Parathyroid adenoma (tissue), 2 donors: ENCODE measurements at regions not wholly inside any gene's neighbourhood (a gene's known extent, or its start where the extent isn't known, plus 50 kb on each side); places are given as distances from the start of the nearest gene placed in this dataset.

ENCODE experiments used
- H2AFZ ChIP-seq: fragments of 300-600 bp; sonication (generic); one replicate; pipeline ENCODE4 v1.7.0; 2017; ENCODE audit warnings: antibody characterized with exemption, mild to moderate bottlenecking
- H3K27ac ChIP-seq: fragments of 300-600 bp; sonication (generic); one replicate; pipeline ENCODE4 v1.7.0; 2017
- H3K27me3 ChIP-seq: fragments of 300-600 bp; sonication (generic); one replicate; pipeline ENCODE4 v1.7.0; 2017; ENCODE audit warnings: low read length; ENCODE audit not compliant: control insufficient read depth, insufficient read depth
- H3K36me3 ChIP-seq: fragments of 300-600 bp; sonication (generic); one replicate; pipeline ENCODE4 v1.7.0; 2017; ENCODE audit warnings: low read length; ENCODE audit not compliant: control insufficient read depth, insufficient read depth
- H3K4me1 ChIP-seq: fragments of 300-600 bp; sonication (generic); one replicate; pipeline ENCODE4 v1.7.0; 2017; ENCODE audit warnings: control low read depth
- H3K4me2 ChIP-seq: fragments of 300-600 bp; sonication (generic); one replicate; pipeline ENCODE4 v1.7.0; 2017; ENCODE audit warnings: low read length
- H3K4me3 ChIP-seq: fragments of 300-600 bp; sonication (generic); one replicate; pipeline ENCODE4 v1.7.0; 2017; ENCODE audit warnings: low read depth, low read length
- H3K79me2 ChIP-seq: fragments of 300-600 bp; sonication (generic); one replicate; pipeline ENCODE4 v1.7.0; 2017; ENCODE audit warnings: control low read depth
- H3K9ac ChIP-seq: fragments of 300-600 bp; sonication (generic); one replicate; pipeline ENCODE4 v1.7.0; 2017; ENCODE audit warnings: mild to moderate bottlenecking
- H3K9me3 ChIP-seq: fragments of 300-600 bp; sonication (generic); one replicate; pipeline ENCODE4 v1.7.0; 2017; ENCODE audit warnings: low read length; ENCODE audit not compliant: control insufficient read depth
- CTCF ChIP-seq: fragments of 300-600 bp; sonication (generic); IDR thresholded peaks from one replicate; pipeline ENCODE4 v1.7.0; 2017; ENCODE audit warnings: antibody characterized with exemption, mild to moderate bottlenecking
- donor health status: primary hyperparathyroidism.

GRCh38 chr7:85851571-85852193 is 664.8 kb upstream of the SEMA3D start:
- Histone ChIP-seq H3K9ac (no peak overlapping the region), H2AFZ (no peak overlapping the region), H3K27me3 (no peaks in the 10 kb centered on the region), H3K79me2 (no peaks in the 10 kb centered on the region), H3K4me3 (no peak overlapping the region), H3K4me1 (no peaks in the 10 kb centered on the region), H3K27ac (no peak overlapping the region), H3K36me3 (no peaks in the 10 kb centered on the region), H3K4me2 (no peak overlapping the region), H3K9me3 (no peaks in the 10 kb centered on the region)
- TF ChIP-seq CTCF = no peak

- Histone ChIP-seq H3K27me3 (no peaks in the 10 kb centered on the region), H3K79me2 (no peaks in the 10 kb centered on the region), H3K27ac (no peak overlapping the region), H3K9ac (no peak overlapping the region), H3K4me3 (no peak overlapping the region), H3K4me1 (no peaks in the 10 kb centered on the region), H2AFZ (no peak overlapping the region), H3K36me3 (no peaks in the 10 kb centered on the region), H3K9me3 (no peaks in the 10 kb centered on the region), H3K4me2 (no peak overlapping the region)
- TF ChIP-seq CTCF = no peak
Measured at GRCh38 chr7:85850381-85850780, 663.5 kb upstream of the SEMA3D start.

- Histone ChIP-seq H2AFZ (no peak overlapping the region), H3K27me3 (no peaks in the 10 kb centered on the region), H3K4me2 (no peak overlapping the region), H3K79me2 (no peaks in the 10 kb centered on the region), H3K27ac (no peak overlapping the region), H3K4me1 (no peaks in the 10 kb centered on the region), H3K9me3 (no peaks in the 10 kb centered on the region), H3K4me3 (no peak overlapping the region), H3K36me3 (no peaks in the 10 kb centered on the region), H3K9ac (no peak overlapping the region)
- TF ChIP-seq CTCF = no peak
Measured at GRCh38 chr7:85840554-85840953, 653.7 kb upstream of the SEMA3D start.

GRCh38 chr7:85833066-85833465 is 646.2 kb upstream of the SEMA3D start:
- no peak overlapping the region for H2AFZ ChIP-seq
- H3K27ac ChIP-seq = no peak overlapping the region
- H3K4me1 ChIP-seq = no peaks in the 10 kb centered on the region
- no peaks in the 10 kb centered on the region for H3K79me2 ChIP-seq
- H3K4me3 ChIP-seq = no peak overlapping the region
- H3K4me2 ChIP-seq = no peak overlapping the region
- H3K9ac ChIP-seq = no peak overlapping the region
- no peak for TF ChIP-seq CTCF
- no peaks in the 10 kb centered on the region for H3K36me3 ChIP-seq
- no peaks in the 10 kb centered on the region for H3K9me3 ChIP-seq
- no peaks in the 10 kb centered on the region for H3K27me3 ChIP-seq

- TF ChIP-seq CTCF = no peak
- no peak overlapping the region for H2AFZ ChIP-seq
- H3K4me2 ChIP-seq = no peak overlapping the region
- H3K27me3 ChIP-seq = no peaks in the 10 kb centered on the region
- no peaks in the 10 kb centered on the region for H3K36me3 ChIP-seq
- no peak overlapping the region for H3K9ac ChIP-seq
- no peak overlapping the region for H3K27ac ChIP-seq
- H3K9me3 ChIP-seq = no peaks in the 10 kb centered on the region
- no peaks in the 10 kb centered on the region for H3K79me2 ChIP-seq
- H3K4me3 ChIP-seq = no peak overlapping the region
- H3K4me1 ChIP-seq = no peaks in the 10 kb centered on the region
Measured at GRCh38 chr7:85830982-85831381, 644.1 kb upstream of the SEMA3D start.
